Stimulated activated CD8-positive, alpha-beta memory T cell treated with anti-CD3 and anti-CD28 coated beads, Interleukin-12 subunit alpha, Interleukin-12 subunit beta, amount 100 ng/mL, for 1 hour (primary cell): ENCODE measurements at regions not wholly inside any gene's neighbourhood (a gene's known extent, or its start where the extent isn't known, plus 50 kb on each side); places are given as distances from the start of the nearest gene placed in this dataset.
"Not testable (repeated sequence)": the region's sequence is repeated elsewhere in the genome, so short reads cannot be mapped to it uniquely, and the experiment has no call there.

Experiments
- DNase-seq: peaks from one replicate; pipeline ENCODE4 v3.0.0-alpha.2; 2020; ENCODE audit warnings: low read depth

DNA sequence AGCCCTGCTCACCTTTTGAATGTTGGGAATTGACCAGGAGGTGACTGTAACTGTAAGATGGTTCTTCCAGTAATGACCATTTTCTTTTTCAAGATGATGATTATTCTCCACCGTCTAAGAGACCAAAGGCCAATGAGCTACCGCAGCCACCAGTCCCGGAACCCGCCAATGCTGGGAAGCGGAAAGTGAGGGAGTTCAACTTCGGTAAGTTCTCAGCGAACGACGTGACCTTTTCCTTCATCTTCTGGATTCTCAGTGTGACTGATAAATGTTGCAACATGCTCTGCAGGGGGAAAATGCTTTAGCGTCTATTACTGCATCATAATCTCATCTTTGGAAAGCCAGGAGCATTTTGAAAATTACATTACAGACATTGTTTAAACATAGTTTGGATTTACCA lies 89.5 kb upstream of the SPDYE9 start:
- DNase-seq, result not testable (repeated sequence)

DNA sequence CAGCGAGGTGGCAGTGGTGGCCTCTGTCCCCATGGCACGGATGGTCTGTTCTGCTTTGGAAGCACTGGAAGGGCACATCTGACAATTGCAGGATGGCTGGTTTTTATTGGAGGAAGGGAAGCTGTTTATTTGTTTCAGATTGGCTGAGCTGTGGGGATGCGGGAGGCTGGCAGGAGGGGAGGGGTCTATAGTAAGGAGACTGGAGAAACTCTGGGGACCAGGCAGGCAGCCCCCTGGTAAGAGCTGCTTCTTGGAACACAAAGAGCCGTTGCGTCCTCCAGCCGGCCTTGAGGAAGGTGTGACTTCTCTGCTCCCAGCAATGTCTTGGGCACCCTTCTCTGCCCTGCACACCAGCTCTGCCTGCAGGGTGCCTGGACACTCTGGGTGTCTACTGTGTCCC lies 85.1 kb upstream of the SPDYE9 start:
- not testable (repeated sequence) for DNase-seq

DNA sequence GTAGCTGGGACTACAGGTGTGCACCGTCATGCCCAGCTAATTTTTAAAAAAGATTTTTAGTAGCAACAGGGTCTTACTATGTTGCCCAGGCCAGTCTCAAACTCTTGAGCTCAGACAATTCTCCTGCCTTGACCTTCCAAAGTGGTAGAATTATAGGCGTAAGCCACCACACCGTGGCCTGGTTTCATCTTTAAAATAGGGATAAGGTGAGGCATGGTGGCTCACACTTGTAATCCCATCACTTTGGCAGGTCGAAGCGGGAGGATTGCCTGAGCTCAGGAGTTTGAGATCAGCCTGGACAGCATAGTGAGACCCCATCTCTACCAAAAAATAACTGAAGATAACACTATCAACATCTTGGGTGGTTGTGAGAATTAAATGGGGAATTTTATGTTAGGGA lies 84.6 kb upstream of the SPDYE9 start:
- DNase-seq, result not testable (repeated sequence)

DNA sequence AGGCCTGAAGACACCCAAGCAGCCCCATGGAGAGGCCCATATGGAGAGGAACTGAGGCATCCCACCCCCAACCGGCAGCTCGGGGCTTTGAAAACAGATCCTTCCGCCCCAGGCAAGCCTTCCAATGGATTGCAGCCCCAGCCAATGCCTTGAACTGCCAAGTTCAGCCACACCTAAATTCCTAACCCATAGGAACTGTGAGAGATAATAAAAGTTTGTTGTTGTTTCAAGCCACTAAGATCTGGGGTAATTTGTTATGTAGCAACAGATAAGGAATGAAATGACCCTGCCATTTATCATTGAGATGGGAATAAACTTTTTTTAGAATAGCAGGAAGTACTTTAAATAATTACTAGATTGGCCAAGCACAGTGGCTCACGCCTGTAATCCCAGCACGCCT lies 80.3 kb upstream of the SPDYE9 start:
- not testable (repeated sequence) for DNase-seq

DNA sequence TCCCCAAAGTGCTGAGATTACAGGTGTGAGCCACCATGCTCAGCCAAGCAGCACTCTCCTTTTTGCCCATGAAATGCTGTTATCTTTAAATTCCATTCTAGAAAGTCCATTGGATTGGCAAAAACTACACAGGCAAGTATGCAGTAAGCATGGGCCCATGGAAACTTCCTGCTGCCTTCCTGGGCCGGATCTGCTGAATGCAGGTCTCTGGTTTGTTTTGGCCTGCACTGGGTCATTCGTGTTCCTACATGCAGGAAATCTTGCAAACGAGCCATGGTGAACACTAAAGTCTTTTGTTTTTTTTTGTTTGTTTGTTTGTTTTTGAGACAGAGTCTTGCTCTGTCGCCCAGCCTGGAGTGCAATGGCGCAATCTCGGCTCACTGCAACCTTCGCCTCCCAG lies 76.8 kb upstream of the SPDYE9 start:
- DNase-seq, result not testable (repeated sequence)

DNA sequence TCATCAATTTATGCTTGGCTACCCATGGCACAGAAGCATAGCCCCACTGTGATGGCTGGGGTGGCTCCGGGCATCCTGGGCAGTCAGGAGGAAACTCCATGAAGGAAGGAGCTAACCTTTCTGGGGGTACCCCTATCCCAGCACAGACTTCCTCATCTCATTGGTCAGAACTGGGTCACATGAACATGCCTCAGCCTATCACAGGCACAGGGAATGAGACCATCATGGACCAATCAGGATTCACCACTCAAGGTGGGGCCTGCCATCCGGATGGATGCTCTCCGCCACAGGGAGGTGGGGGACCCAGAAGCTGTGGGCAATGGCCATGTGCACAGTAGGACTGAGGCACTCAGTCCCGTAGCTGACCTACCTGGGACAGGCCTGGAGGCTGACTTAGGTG lies 75.9 kb upstream of the SPDYE9 start:
- DNase-seq, result not testable (repeated sequence)

DNA sequence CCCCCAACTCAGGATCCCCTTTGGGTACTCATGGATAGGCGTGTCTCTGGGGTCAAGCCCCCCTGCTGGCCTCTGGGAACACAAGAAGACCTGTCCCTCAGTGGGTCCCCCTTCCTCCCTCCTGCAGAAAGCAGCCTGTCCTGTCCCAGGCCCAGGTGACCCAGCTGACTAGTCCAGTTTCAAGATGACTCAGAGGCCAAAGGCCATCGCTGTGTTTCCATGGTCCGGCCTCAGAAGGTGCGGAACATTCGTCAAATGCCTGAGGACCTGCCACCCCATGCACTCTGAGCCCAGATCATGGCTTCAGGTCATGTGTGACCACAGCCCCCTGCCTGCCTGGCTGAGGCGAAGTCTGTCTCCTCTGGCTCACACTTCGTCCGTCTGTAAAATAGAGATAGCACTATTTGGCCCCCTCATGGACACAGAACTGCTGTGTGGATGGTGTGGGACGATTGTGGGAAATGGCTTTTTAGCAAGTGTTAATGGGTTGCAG lies 71.4 kb upstream of the SPDYE9 start:
- DNase-seq, result not testable (repeated sequence)

DNA sequence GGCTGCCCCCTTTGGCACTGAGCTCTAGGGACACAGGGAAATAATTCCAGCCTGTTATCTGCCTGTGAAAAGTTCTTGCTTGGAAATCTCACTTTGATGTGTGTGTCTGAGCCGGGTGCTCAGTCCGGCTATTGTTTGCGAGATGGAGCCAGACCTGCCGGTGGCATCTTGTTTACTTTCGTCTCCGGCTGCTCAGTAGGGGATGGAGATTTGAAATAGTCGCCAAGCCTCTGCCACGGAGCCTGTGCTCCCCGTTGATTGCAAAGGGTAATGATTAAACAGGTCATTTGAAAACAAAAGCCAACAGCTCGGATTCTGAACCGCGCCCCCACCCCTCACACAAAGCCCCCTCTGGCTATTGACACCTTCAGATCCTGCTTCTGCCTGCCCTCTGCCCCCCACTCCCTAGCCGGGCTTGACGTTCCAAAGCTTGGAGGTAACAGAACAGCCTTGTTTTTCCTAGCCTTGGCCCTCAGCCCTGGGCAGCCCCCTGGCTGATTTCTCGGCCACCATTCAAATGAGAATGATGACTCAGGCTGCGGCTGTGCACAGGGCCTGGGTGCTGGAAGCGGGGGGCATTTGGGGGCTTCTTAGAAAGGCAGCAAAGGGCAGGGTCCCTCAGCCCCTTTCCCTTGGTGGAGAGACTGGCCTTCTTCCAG lies 70.8 kb upstream of the SPDYE9 start:
- not testable (repeated sequence) for DNase-seq

DNA sequence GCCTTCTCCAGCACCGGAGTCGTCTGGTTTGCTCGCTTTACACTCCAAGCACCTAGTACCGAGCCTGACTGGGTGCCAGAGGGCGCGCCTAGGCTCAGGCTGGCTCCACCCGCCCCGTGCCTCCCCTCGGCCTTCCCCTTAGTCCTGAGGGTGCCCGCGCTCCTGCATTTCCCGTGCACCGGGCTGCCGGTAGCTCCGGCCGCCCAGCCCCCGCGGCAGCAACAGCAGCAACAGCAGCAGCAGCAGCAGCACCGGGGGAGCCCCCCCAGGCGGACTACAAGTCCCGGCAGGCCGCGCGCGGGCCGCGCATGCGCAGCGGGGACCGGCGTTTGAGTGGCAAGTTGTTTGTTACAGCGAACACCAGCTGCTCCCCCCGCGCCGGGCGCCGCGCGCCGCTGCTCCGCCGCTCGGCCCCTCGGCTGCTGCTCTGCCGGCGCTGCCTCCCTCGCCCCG lies 68.8 kb upstream of the SPDYE9 start:
- DNase-seq, result peak; percentile 51

DNA sequence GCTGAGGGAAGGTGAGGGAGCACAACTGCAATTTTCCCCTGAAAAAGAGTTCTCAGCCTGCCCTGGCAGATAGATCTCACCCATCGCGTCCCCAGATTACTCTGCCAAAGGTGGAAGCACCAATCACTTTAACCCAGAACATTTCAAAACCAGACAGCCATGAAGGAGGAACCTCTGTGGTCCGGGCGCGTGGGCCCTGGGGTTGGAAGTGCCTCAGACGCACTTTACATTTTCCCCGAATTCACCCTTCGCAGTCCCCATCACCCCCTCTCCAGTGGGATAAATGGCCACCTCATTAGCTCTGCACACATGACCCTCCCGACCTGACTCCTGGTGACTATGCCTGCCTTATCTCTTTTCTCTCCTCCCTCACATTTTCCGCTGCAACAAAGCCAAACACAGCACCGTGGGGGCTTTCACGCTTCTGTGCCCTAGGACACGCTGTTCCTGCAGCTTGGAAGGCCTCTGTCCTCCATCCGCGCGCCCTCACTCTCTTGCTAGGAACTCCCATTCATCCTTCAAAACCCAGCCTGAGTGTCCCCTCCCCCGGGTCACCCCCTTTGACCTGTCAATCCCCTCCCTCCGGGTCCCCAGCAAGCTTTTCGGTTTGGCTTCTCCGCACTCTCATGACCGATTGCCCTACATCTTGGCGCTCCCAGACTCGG lies 68.2 kb upstream of the SPDYE9 start:
- not testable (repeated sequence) for DNase-seq

DNA sequence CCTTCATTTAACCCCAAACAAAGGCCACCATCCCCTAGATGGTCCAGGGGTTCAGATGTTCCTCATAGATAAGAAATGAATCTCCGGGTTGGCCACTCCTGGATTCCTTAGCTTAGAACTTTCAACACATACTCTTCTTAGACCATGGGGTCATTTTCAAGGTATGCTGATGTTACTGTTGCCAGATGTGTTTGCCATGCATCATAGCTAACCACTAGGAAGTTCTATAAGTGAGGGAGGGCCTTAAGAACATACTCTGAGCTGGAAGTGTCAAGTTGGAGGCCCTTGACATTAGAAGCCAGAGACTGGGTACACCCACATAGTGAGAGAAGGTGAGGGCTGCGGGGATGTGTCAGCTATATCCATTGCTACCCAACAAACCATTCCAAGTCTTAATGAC lies 62.7 kb upstream of the SPDYE9 start:
- DNase-seq, result not testable (repeated sequence)

DNA sequence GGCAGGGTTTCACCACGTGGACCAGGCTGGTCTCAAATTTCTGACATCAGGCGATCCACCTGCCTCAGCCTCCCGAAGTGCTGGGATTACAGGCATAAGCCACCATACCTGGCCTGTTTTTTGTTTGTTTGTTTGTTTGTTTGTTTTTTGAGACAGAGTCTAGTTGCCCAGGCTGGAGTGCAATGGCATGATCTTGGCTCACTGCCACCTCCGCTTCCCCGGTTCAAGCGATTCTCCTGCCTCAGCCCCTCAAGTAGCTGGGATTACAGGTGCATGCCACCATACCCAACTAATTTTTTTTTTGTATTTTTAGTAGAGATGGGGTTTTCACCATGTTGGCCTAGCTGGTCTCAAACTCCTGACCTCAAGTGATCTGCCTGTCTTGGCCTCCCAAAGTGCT lies 61.8 kb upstream of the SPDYE9 start:
- not testable (repeated sequence) for DNase-seq

DNA sequence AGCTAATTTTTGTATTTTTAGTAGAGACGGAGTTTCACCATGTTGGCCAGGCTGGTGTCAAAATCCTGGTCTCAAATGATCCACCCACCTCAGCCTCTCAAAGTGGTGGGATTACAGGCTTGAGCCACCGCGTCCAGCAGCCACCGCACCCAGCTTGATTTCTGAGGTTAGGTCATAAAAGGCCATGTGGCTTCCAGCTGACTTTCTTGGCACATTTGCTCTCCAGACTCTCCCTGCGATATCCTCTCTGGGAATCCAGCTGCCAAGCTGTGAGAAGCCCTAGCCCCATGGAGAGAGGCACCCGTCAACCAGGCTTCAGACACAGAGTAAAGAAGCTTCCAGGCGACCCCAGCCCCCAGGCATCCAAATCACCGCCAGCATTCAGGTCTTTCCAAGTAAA lies 58.2 kb upstream of the SPDYE9 start:
- DNase-seq, result not testable (repeated sequence)

DNA sequence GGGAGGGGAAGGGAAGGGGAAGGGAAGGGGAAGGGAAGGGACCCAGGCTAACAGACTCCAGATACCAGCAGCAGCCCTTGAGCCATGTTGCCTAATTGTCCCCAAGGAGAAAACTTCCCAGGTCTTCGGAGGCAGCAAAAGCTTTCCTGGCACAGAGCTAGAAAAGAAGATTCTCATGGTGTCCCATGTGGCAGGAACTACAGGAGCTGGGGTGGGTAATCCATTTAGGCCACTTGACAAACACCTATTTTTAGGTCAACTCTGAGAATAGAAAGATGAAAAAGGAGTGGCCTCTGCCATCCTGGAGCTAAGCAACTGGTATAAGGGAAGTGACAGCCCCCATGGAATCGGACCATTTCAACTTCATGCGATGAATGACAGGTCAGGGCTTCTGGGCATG lies 52.1 kb upstream of the SPDYE9 start:
- DNase-seq, result not testable (repeated sequence)
